ENCODE measurements at regions not wholly inside any gene's neighbourhood (a gene's known extent, or its start where the extent isn't known, plus 50 kb on each side); places are given as distances from the start of the nearest gene placed in this dataset.

- TF ChIP-seq CTCF (IDR thresholded peaks at IDR 0.05; ENCODE audit: low read depth, low read length, poor library complexity, severe bottlenecking) (no peak), EZH2phosphoT487 (IDR thresholded peaks at IDR 0.05; ENCODE audit: borderline replicate concordance, low read length) (no peak)
These were observed 380.2 kb downstream of the TMEM135 start for GRCh38 chr11:87417951-87418350.
